ENCODE measurements at regions not wholly inside any gene's neighbourhood (a gene's known extent, or its start where the extent isn't known, plus 50 kb on each side); places are given as distances from the start of the nearest gene placed in this dataset.

GRCh38 chrY:8994001-8994400, 343.3 kb upstream of the TSPY4 start:
- DNase-seq (ENCODE audit: low read depth): peak; percentile 62

GRCh38 chrY:9001231-9001630, 336.0 kb upstream of the TSPY4 start:
- no peak for DNase-seq (ENCODE audit: low read depth)

GRCh38 chrY:9003739-9004138, 333.5 kb upstream of the TSPY4 start:
- no peak for DNase-seq (ENCODE audit: low read depth)

- peak; percentile 3 for DNase-seq (ENCODE audit: low read depth)
These were observed 328.6 kb upstream of the TSPY4 start for GRCh38 chrY:9008648-9009047.

- DNase-seq (ENCODE audit: low read depth): no peak
These were observed 320.3 kb upstream of the TSPY4 start for GRCh38 chrY:9016916-9017315.

GRCh38 chrY:9018401-9018800, 318.9 kb upstream of the TSPY4 start:
- DNase-seq (ENCODE audit: low read depth): no peak

GRCh38 chrY:9027729-9028375, 309.4 kb upstream of the TSPY4 start:
- no peak for DNase-seq (ENCODE audit: low read depth)

GRCh38 chrY:9029929-9030328, 307.3 kb upstream of the TSPY4 start:
- no peak for DNase-seq (ENCODE audit: low read depth)

GRCh38 chrY:9034217-9034616, 303.0 kb upstream of the TSPY4 start:
- no peak for DNase-seq (ENCODE audit: low read depth)

GRCh38 chrY:9035246-9035645, 302.0 kb upstream of the TSPY4 start:
- no peak for DNase-seq (ENCODE audit: low read depth)

GRCh38 chrY:9041474-9041873, 295.8 kb upstream of the TSPY4 start:
- no peak for DNase-seq (ENCODE audit: low read depth)

Measured in myocyte (in vitro differentiated cells).